Prostate gland (tissue), 2 donors: ENCODE measurements at regions not wholly inside any gene's neighbourhood (a gene's known extent, or its start where the extent isn't known, plus 50 kb on each side); places are given as distances from the start of the nearest gene placed in this dataset.

ENCODE experiments used
- DNase-seq: peaks from one replicate; pipeline ENCODE4 v3.0.0-alpha.2; 2019; ENCODE audit warnings: low spot score
- H3K27ac ChIP-seq, 2 donors: fragments of 200-600 bp; sonication (generic); 2 replicates each; pipeline ENCODE4 v1.5.1; 2017 to 2019
- H3K27me3 ChIP-seq: fragments of 200-600 bp; sonication (generic); replicated peaks from 2 replicates; pipeline ENCODE4 v1.5.1; 2019; ENCODE audit not compliant: insufficient read depth
- H3K36me3 ChIP-seq, 2 donors: fragments of 200-600 bp; sonication (generic); 1 replicate in 1 of 2; 2 replicates in 1 of 2; pipeline versions ENCODE4 v1.5.1 to v1.8.1; 2017 to 2019
- H3K4me1 ChIP-seq: fragments of 200-600 bp; sonication (generic); replicated peaks from 2 replicates; pipeline ENCODE4 v1.5.1; 2019
- H3K4me3 ChIP-seq, 2 donors: fragments of 200-600 bp; sonication (generic); 2 replicates each; pipeline ENCODE4 v1.5.1; 2017 to 2019
- H3K9me3 ChIP-seq: fragments of 200-600 bp; sonication (generic); 2 replicates; pipeline ENCODE4 v1.5.1; 2017
- CTCF ChIP-seq, 4 experiments: fragments of 200-600 bp in 2 of 4; fragments of 450-650 bp in 2 of 4; sonication (generic) in 2 of 4; IDR thresholded peaks; 1 replicate in 3 of 4; 2 replicates in 1 of 4; pipeline ENCODE4 v1.5.1; 2016 to 2019; ENCODE audit warnings: antibody characterized with exemption in 4 of 4, mild to moderate bottlenecking in 2 of 4, moderate library complexity in 2 of 4
- POLR2A ChIP-seq: fragments of 450-650 bp; IDR thresholded peaks from one replicate; pipeline ENCODE4 v1.6.1; 2016; ENCODE audit warnings: antibody characterized with exemption, mild to moderate bottlenecking
- POLR2AphosphoS5 ChIP-seq: sonication (generic); formaldehyde crosslinking; IDR thresholded peaks from one replicate; pipeline ENCODE4 v1.6.1; 2017; ENCODE audit warnings: antibody characterized with exemption
- WGBS: methylation state at CpG from one replicate; pipeline ENCODE4 v1.1.5; 2018; 5-methylcytosine and 5-hydroxymethylcytosine counted together
- intact Hi-C: fragments of 100-400 bp; cut with DNase I; formaldehyde crosslinking; loops from one replicate; pipeline ENCODE4 v1.14.2; 2022

GRCh38 chr3:147773116-147773630 is 364.0 kb downstream of the ZIC1 start:
- Histone ChIP-seq H3K27me3 (no peaks in the 10 kb centered on the region), H3K4me3 (no peak overlapping the region), H3K4me1 (no peaks in the 10 kb centered on the region), H3K9me3 (no peaks in the 10 kb centered on the region), H3K36me3 (no peaks in the 10 kb centered on the region), H3K27ac (no peak overlapping the region)
- intact Hi-C loops = no loop called here
- TF ChIP-seq CTCF (IDR thresholded peaks at IDR 0.05) = no peak
- TF ChIP-seq POLR2A = no peak
- no peak for TF ChIP-seq POLR2AphosphoS5
- WGBS = 33% methylated on average over 2 of the region's 2 CpGs
- DNase-seq = no peak

GRCh38 chr3:147775411-147775810 is 366.2 kb downstream of the ZIC1 start:
- H3K27ac ChIP-seq = no peak overlapping the region
- no peak for TF ChIP-seq POLR2AphosphoS5
- no peak for TF ChIP-seq POLR2A
- no peak for TF ChIP-seq CTCF (IDR thresholded peaks at IDR 0.05)
- intact Hi-C loops = no loop called here

GRCh38 chr3:147775816-147776530 is 366.8 kb downstream of the ZIC1 start:
- WGBS = 86% methylated on average over 4 of the region's 4 CpGs
- no peak for DNase-seq
- no peaks in the 10 kb centered on the region for H3K27me3 ChIP-seq
- TF ChIP-seq POLR2AphosphoS5 (no peak), CTCF (IDR thresholded peaks at IDR 0.05) (no peak), POLR2A (no peak)
- intact Hi-C loops = no loop called here
- no peaks in the 10 kb centered on the region for H3K4me1 ChIP-seq
- no peaks in the 10 kb centered on the region for H3K36me3 ChIP-seq
- no peak overlapping the region for H3K4me3 ChIP-seq
- H3K27ac ChIP-seq = no peak overlapping the region
- no peaks in the 10 kb centered on the region for H3K9me3 ChIP-seq

More at GRCh38 chr3:147775411-147775810, 366.2 kb downstream of the ZIC1 start:
- Histone ChIP-seq H3K36me3 (no peaks in the 10 kb centered on the region), H3K27me3 (no peaks in the 10 kb centered on the region), H3K4me1 (no peaks in the 10 kb centered on the region), H3K9me3 (no peaks in the 10 kb centered on the region), H3K4me3 (no peak overlapping the region)
- DNase-seq = no peak
- 75% methylated on average over 2 of the region's 2 CpGs for WGBS

- no peak for DNase-seq
- Histone ChIP-seq H3K4me3 (no peak overlapping the region), H3K4me1 (no peaks in the 10 kb centered on the region), H3K9me3 (no peaks in the 10 kb centered on the region), H3K27me3 (no peaks in the 10 kb centered on the region), H3K36me3 (no peaks in the 10 kb centered on the region), H3K27ac (no peak overlapping the region)
- TF ChIP-seq POLR2A (no peak), POLR2AphosphoS5 (no peak), CTCF (IDR thresholded peaks at IDR 0.05) (no peak)
- intact Hi-C loops = no loop called here
- WGBS = 50% methylated on average over 2 of the region's 2 CpGs
Measured at GRCh38 chr3:147793841-147794240, 384.7 kb downstream of the ZIC1 start.

- Histone ChIP-seq H3K27me3 (no peaks in the 10 kb centered on the region), H3K4me1 (no peaks in the 10 kb centered on the region), H3K27ac (no peak overlapping the region), H3K36me3 (no peaks in the 10 kb centered on the region), H3K4me3 (no peak overlapping the region), H3K9me3 (no peaks in the 10 kb centered on the region)
- no peak for DNase-seq
- TF ChIP-seq CTCF (IDR thresholded peaks at IDR 0.05) (no peak), POLR2AphosphoS5 (no peak), POLR2A (no peak)
- intact Hi-C loops = no loop called here
- 77% methylated on average over 3 of the region's 3 CpGs for WGBS
Measured at GRCh38 chr3:147794596-147794995, 385.4 kb downstream of the ZIC1 start.
